HPDE6-E6E7 (cell line): ENCODE measurements at regions not wholly inside any gene's neighbourhood (a gene's known extent, or its start where the extent isn't known, plus 50 kb on each side); places are given as distances from the start of the nearest gene placed in this dataset.

Experiments
- DNase-seq: peaks from one replicate; pipeline ENCODE4 v3.0.0; 2011; ENCODE audit warnings: missing footprints; ENCODE audit errors: extremely low spot score

- no peak for DNase-seq
These were observed 427.5 kb upstream of the MKI67 start for GRCh38 chr10:128553755-128554154.

GRCh38 chr10:128556182-128557110, 430.2 kb upstream of the MKI67 start:
- no peak for DNase-seq

- no peak for DNase-seq
These were observed 431.0 kb upstream of the MKI67 start for GRCh38 chr10:128557149-128557710.

- DNase-seq: no peak
These were observed 434.2 kb upstream of the MKI67 start for GRCh38 chr10:128560406-128560805.

- DNase-seq: no peak
These were observed 434.8 kb upstream of the MKI67 start for GRCh38 chr10:128560993-128561392.

GRCh38 chr10:128563387-128563786, 437.2 kb upstream of the MKI67 start:
- DNase-seq: no peak

- no peak for DNase-seq
These were observed 437.7 kb upstream of the MKI67 start for GRCh38 chr10:128563904-128564303.

- DNase-seq: no peak
These were observed 440.2 kb upstream of the MKI67 start for GRCh38 chr10:128566361-128566968.

- DNase-seq: no peak
These were observed 441.3 kb upstream of the MKI67 start for GRCh38 chr10:128567551-128567950.

GRCh38 chr10:128568041-128568440, 441.8 kb upstream of the MKI67 start:
- DNase-seq: no peak

- DNase-seq: no peak
These were observed 442.3 kb upstream of the MKI67 start for GRCh38 chr10:128568491-128568890.

GRCh38 chr10:128568990-128569945, 443.0 kb upstream of the MKI67 start:
- no peak for DNase-seq

GRCh38 chr10:128570319-128570995, 444.2 kb upstream of the MKI67 start:
- no peak for DNase-seq

GRCh38 chr10:128571071-128571470, 444.8 kb upstream of the MKI67 start:
- no peak for DNase-seq

- DNase-seq: no peak
These were observed 445.5 kb upstream of the MKI67 start for GRCh38 chr10:128571745-128572144.

- no peak for DNase-seq
These were observed 446.5 kb upstream of the MKI67 start for GRCh38 chr10:128572696-128573095.

- no peak for DNase-seq
These were observed 447.1 kb upstream of the MKI67 start for GRCh38 chr10:128573281-128573845.

GRCh38 chr10:128573986-128574385, 447.8 kb upstream of the MKI67 start:
- no peak for DNase-seq

- no peak for DNase-seq
These were observed 448.5 kb upstream of the MKI67 start for GRCh38 chr10:128574581-128575210.

- no peak for DNase-seq
These were observed 449.5 kb upstream of the MKI67 start for GRCh38 chr10:128575761-128576160.
